ENCODE measurements at regions not wholly inside any gene's neighbourhood (a gene's known extent, or its start where the extent isn't known, plus 50 kb on each side); places are given as distances from the start of the nearest gene placed in this dataset.

DNA sequence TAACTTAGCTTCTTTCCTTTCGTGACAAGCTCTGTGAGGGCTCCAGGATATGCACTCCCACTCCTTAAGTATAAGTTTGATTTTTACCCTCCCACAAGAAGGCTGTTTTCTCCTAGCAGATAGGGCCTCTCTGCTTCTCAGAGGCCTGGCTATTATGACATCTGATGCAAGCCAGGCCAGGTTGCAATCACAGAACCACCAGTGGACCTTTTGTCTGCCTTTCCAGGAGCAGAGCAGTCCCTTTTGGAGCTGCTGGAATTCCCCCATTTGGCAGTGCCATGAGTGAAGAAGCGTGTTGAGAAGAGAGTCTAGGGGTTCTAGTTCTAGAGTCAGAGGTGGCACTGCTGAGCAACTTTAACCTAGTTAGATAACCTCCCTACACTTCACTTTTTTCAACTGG, 1004.3 kb upstream of the SEMA6D start:
- TF ChIP-seq, protein P1, sequence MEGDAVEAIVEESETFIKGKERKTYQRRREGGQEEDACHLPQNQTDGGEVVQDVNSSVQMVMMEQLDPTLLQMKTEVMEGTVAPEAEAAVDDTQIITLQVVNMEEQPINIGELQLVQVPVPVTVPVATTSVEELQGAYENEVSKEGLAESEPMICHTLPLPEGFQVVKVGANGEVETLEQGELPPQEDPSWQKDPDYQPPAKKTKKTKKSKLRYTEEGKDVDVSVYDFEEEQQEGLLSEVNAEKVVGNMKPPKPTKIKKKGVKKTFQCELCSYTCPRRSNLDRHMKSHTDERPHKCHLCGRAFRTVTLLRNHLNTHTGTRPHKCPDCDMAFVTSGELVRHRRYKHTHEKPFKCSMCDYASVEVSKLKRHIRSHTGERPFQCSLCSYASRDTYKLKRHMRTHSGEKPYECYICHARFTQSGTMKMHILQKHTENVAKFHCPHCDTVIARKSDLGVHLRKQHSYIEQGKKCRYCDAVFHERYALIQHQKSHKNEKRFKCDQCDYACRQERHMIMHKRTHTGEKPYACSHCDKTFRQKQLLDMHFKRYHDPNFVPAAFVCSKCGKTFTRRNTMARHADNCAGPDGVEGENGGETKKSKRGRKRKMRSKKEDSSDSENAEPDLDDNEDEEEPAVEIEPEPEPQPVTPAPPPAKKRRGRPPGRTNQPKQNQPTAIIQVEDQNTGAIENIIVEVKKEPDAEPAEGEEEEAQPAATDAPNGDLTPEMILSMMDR (conservative IDR thresholded peaks at IDR 0.05; ENCODE audit: low read depth, low read length): no peak
- no peak for TF ChIP-seq EZH2 (IDR thresholded peaks at IDR 0.05; ENCODE audit: borderline replicate concordance, low read depth, low read length, poor library complexity, severe bottlenecking)
